Sigmoid colon (tissue), 3 donors: ENCODE measurements at regions not wholly inside any gene's neighbourhood (a gene's known extent, or its start where the extent isn't known, plus 50 kb on each side); places are given as distances from the start of the nearest gene placed in this dataset.

ENCODE experiments used
- POLR2A ChIP-seq, 2 donors: fragments of 450-650 bp; IDR thresholded peaks; one replicate each; pipeline ENCODE4 v1.6.1; 2016; ENCODE audit warnings: antibody characterized with exemption in 2 of 2, mild to moderate bottlenecking in 2 of 2, moderate library complexity in 2 of 2
- TF ChIP-seq, protein P1 (sequence below), 4 experiments: fragments of 450-650 bp in 3 of 4; fragments of 200-600 bp in 1 of 4; IDR thresholded peaks; one replicate each; pipeline ENCODE4 v1.5.1; 2016 to 2019; ENCODE audit warnings: antibody characterized with exemption in 4 of 4, mild to moderate bottlenecking in 3 of 4, moderate library complexity in 2 of 4

DNA sequence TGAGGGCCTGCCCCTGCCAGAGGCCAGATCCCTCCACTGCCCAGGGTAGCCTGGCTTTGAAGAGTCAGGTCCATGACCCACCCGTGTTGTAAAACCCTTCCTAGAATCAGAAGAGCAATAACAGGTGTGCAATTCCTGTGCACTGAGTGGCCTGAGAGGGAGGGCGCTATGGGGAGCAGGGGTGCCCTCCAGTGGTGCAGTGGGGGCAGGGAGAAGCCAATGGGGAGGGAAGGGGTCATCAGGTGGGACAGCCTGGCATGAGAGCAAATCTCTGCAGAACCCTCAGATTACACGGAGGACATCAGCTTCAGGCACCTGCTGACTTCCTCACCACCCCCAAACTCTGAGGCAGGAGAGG, 72.9 kb upstream of the ZNF469 start:
- TF ChIP-seq POLR2A (IDR thresholded peaks at IDR 0.05), result no peak
- TF ChIP-seq, protein P1, sequence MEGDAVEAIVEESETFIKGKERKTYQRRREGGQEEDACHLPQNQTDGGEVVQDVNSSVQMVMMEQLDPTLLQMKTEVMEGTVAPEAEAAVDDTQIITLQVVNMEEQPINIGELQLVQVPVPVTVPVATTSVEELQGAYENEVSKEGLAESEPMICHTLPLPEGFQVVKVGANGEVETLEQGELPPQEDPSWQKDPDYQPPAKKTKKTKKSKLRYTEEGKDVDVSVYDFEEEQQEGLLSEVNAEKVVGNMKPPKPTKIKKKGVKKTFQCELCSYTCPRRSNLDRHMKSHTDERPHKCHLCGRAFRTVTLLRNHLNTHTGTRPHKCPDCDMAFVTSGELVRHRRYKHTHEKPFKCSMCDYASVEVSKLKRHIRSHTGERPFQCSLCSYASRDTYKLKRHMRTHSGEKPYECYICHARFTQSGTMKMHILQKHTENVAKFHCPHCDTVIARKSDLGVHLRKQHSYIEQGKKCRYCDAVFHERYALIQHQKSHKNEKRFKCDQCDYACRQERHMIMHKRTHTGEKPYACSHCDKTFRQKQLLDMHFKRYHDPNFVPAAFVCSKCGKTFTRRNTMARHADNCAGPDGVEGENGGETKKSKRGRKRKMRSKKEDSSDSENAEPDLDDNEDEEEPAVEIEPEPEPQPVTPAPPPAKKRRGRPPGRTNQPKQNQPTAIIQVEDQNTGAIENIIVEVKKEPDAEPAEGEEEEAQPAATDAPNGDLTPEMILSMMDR (IDR thresholded peaks at IDR 0.05), result peak in 1 of 4 experiments; percentile 17
